CD8-positive, alpha-beta memory T cell (primary cell): ENCODE measurements at regions not wholly inside any gene's neighbourhood (a gene's known extent, or its start where the extent isn't known, plus 50 kb on each side); places are given as distances from the start of the nearest gene placed in this dataset.

Experiments
- CTCF ChIA-PET: fragments of 350-600 bp; sonication (Branson Sonifier 250); formaldehyde crosslinking; loops from one replicate; lab custom pipeline; 2021; ENCODE audit warnings: antibody characterized with exemption; lab: Charles Lee
- POLR2A ChIA-PET: fragments of 350-600 bp; sonication (Branson Sonifier 250); formaldehyde crosslinking; loops from one replicate; lab custom pipeline; 2021; ENCODE audit warnings: antibody characterized with exemption; lab: Charles Lee
- DNase-seq, 5 donors: peaks; one replicate each; pipeline versions ENCODE4 v3.0.0 to v3.0.0-alpha.2; 2020 to 2022; ENCODE audit warnings: mixed read lengths in 1 of 5
- H3K27ac ChIP-seq: one replicate; pipeline ENCODE4 v1.7.0; 2013; ENCODE audit warnings: low read depth, mild to moderate bottlenecking, low read length, moderate library complexity
- H3K27me3 ChIP-seq: 2 replicates; pipeline ENCODE4 v1.7.0; 2013; ENCODE audit warnings: low read length, mild to moderate bottlenecking; ENCODE audit not compliant: insufficient read depth, poor library complexity, severe bottlenecking
- H3K36me3 ChIP-seq: 2 replicates; pipeline ENCODE4 v1.7.0; 2013; ENCODE audit warnings: mild to moderate bottlenecking, low read length, moderate library complexity; ENCODE audit not compliant: insufficient read depth
- H3K4me1 ChIP-seq: 2 replicates; pipeline ENCODE4 v1.7.0; 2013; ENCODE audit warnings: mild to moderate bottlenecking, low read length, moderate library complexity; ENCODE audit not compliant: insufficient read depth
- H3K4me3 ChIP-seq: 2 replicates; pipeline ENCODE4 v1.7.0; 2013; ENCODE audit warnings: mild to moderate bottlenecking, low read length
- H3K9me3 ChIP-seq: 2 replicates; pipeline ENCODE4 v1.7.0; 2013; ENCODE audit warnings: mild to moderate bottlenecking, low read length
- H3K27ac Mint-ChIP-seq, 8 donors: one replicate each; pipeline ENCODE4 v1.8.0; 2020 to 2021; ENCODE audit warnings: mixed read lengths in 8 of 8, mild to moderate bottlenecking in 6 of 8, inconsistent platforms in 3 of 8, moderate library complexity in 3 of 8
- H3K27me3 Mint-ChIP-seq, 2 donors: one replicate each; pipeline ENCODE4 v1.8.0; 2020 to 2021; ENCODE audit warnings: mixed read lengths in 2 of 2, mild to moderate bottlenecking in 1 of 2, moderate library complexity in 1 of 2
- H3K36me3 Mint-ChIP-seq, 3 donors: one replicate each; pipeline ENCODE4 v1.8.0; 2020 to 2021; ENCODE audit warnings: mixed read lengths in 3 of 3, inconsistent platforms in 1 of 3, mild to moderate bottlenecking in 1 of 3
- H3K4me1 Mint-ChIP-seq, 3 donors: one replicate each; pipeline ENCODE4 v1.8.0; 2020 to 2021; ENCODE audit warnings: mixed read lengths in 3 of 3, inconsistent platforms in 1 of 3, mild to moderate bottlenecking in 1 of 3
- H3K4me3 Mint-ChIP-seq, 7 donors: one replicate each; pipeline ENCODE4 v1.8.0; 2020 to 2021; ENCODE audit warnings: mixed read lengths in 7 of 7, mild to moderate bottlenecking in 6 of 7, moderate library complexity in 4 of 7, inconsistent platforms in 2 of 7
- H3K9me3 Mint-ChIP-seq, 5 donors: one replicate each; pipeline ENCODE4 v1.8.0; 2020 to 2022; ENCODE audit warnings: mixed read lengths in 5 of 5, mild to moderate bottlenecking in 3 of 5, moderate library complexity in 2 of 5, inconsistent platforms in 1 of 5

- Mint-ChIP-seq H3K27me3 (peaks cover 5 to 25% of the 10 kb centered on the region in 2 donors), H3K9me3 (no peaks in the 10 kb centered on the region), H3K27ac (no peak overlapping the region), H3K36me3 (no peaks in the 10 kb centered on the region), H3K4me3 (no peak overlapping the region), H3K4me1 (no peaks in the 10 kb centered on the region)
- Histone ChIP-seq H3K27ac (no peak overlapping the region), H3K27me3 (no peaks in the 10 kb centered on the region), H3K4me1 (no peaks in the 10 kb centered on the region), H3K4me3 (no peak overlapping the region), H3K36me3 (no peaks in the 10 kb centered on the region), H3K9me3 (no peaks in the 10 kb centered on the region)
- CTCF ChIA-PET = no interaction called here
- DNase-seq = no peak
- POLR2A ChIA-PET = no interaction called here
These were observed 1140.9 kb downstream of the GATA3 start for GRCh38 chr10:9195385-9195784.

DNA sequence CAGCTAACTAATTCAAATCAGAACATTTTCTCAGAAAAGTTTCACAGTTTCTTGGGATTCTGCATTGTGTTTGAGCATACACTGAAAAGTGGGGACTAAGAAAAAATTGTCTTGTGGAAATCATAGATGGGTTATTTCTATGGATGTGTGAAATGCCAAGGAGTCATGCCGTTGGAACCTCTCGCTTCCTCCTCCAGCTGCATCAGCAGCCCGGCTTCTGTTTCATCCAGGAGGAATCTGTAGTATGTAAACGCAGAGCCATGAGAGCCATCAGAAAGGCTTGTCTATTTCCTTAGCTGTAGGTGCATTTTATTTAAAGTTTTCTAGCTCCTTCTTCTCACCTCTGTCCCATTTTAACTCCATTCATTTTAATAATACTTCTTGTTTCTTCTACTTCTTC lies 1144.1 kb downstream of the GATA3 start:
- Mint-ChIP-seq H3K4me3 (no peak overlapping the region), H3K36me3 (no peaks in the 10 kb centered on the region), H3K4me1 (no peaks in the 10 kb centered on the region), H3K27ac (no peak overlapping the region), H3K27me3 (peaks cover 7 to 23% of the 10 kb centered on the region in 2 donors), H3K9me3 (no peaks in the 10 kb centered on the region)
- no peak for DNase-seq
- no peaks in the 10 kb centered on the region for H3K36me3 ChIP-seq
- CTCF ChIA-PET = no interaction called here
- no peaks in the 10 kb centered on the region for H3K27me3 ChIP-seq
- POLR2A ChIA-PET = no interaction called here
- no peak overlapping the region for H3K4me3 ChIP-seq
- H3K9me3 ChIP-seq = no peaks in the 10 kb centered on the region
- no peaks in the 10 kb centered on the region for H3K4me1 ChIP-seq
- H3K27ac ChIP-seq = no peak overlapping the region

GRCh38 chr10:9205558-9205957 lies 1151.1 kb downstream of the GATA3 start:
- Histone ChIP-seq H3K4me1 (no peaks in the 10 kb centered on the region), H3K27ac (no peak overlapping the region), H3K9me3 (no peaks in the 10 kb centered on the region), H3K4me3 (no peak overlapping the region), H3K36me3 (no peaks in the 10 kb centered on the region), H3K27me3 (no peaks in the 10 kb centered on the region)
- DNase-seq = no peak
- POLR2A ChIA-PET = no interaction called here
- Mint-ChIP-seq H3K36me3 (no peaks in the 10 kb centered on the region), H3K27ac (no peak overlapping the region), H3K4me1 (peaks cover 3 to 7% (median 4%) of the 10 kb centered on the region in 3 donors), H3K4me3 (no peak overlapping the region), H3K9me3 (no peaks in the 10 kb centered on the region), H3K27me3 (peaks cover 10% of the 10 kb centered on the region in 2 donors)
- CTCF ChIA-PET = no interaction called here

- Histone ChIP-seq H3K4me3 (no peak overlapping the region), H3K9me3 (no peaks in the 10 kb centered on the region), H3K36me3 (no peaks in the 10 kb centered on the region), H3K4me1 (no peaks in the 10 kb centered on the region), H3K27ac (no peak overlapping the region), H3K27me3 (no peaks in the 10 kb centered on the region)
- Mint-ChIP-seq H3K27me3 (peaks cover 8 to 15% of the 10 kb centered on the region in 2 donors), H3K4me3 (no peak overlapping the region), H3K36me3 (no peaks in the 10 kb centered on the region), H3K9me3 (no peaks in the 10 kb centered on the region), H3K4me1 (peaks cover 3 to 7% (median 4%) of the 10 kb centered on the region in 3 donors), H3K27ac (no peak overlapping the region)
- ChIA-PET POLR2A (no interaction called here), CTCF (interaction anchor here (0.9 to 2.6 kb wide), 8 partner anchors 9 to 1684 kb away, joined by 3 to 14 read pairs (median 4); no protein-coding TSS in a partner anchor)
- DNase-seq = peak; percentile 34 to 71 (median 57)
These were observed 1154.8 kb downstream of the GATA3 start for GRCh38 chr10:9209105-9209798.

GRCh38 chr10:9211228-9211627 lies 1156.7 kb downstream of the GATA3 start:
- CTCF ChIA-PET = no interaction called here
- H3K4me3 ChIP-seq = no peak overlapping the region
- H3K27me3 Mint-ChIP-seq = peaks cover 8 to 21% of the 10 kb centered on the region in 2 donors
- H3K9me3 ChIP-seq = no peaks in the 10 kb centered on the region
- H3K36me3 Mint-ChIP-seq = no peaks in the 10 kb centered on the region
- H3K27ac Mint-ChIP-seq = no peak overlapping the region
- H3K36me3 ChIP-seq = no peaks in the 10 kb centered on the region
- H3K27ac ChIP-seq = no peak overlapping the region
- DNase-seq = no peak
- H3K27me3 ChIP-seq = no peaks in the 10 kb centered on the region
- peaks cover 3 to 7% (median 4%) of the 10 kb centered on the region in 3 donors for H3K4me1 Mint-ChIP-seq
- H3K4me3 Mint-ChIP-seq = no peak overlapping the region
- POLR2A ChIA-PET = no interaction called here
- H3K9me3 Mint-ChIP-seq = no peaks in the 10 kb centered on the region
- no peaks in the 10 kb centered on the region for H3K4me1 ChIP-seq

DNA sequence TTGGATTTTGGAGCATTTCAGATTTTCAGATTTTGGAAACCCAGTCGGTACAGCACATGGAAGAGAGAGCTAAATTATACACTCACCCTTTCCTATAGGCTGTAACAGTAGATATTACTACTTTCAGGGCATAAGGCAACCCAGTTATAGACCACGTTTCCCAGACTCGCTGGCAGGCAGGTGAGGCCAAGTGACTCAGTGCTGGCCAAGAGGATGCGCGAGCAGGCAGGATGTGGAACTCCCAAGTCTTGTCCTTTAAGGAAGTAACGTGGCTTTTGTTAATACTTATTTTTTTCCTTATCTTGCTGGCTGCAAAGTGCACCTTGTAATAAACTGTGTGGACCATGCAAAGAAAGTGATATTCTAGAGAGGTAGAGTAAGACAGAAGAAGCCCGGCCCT lies 1160.1 kb downstream of the GATA3 start:
- peaks cover 0 to 5% (median 0%) of the 10 kb centered on the region in 3 donors for H3K4me1 Mint-ChIP-seq
- H3K4me3 ChIP-seq = no peak overlapping the region

DNA sequence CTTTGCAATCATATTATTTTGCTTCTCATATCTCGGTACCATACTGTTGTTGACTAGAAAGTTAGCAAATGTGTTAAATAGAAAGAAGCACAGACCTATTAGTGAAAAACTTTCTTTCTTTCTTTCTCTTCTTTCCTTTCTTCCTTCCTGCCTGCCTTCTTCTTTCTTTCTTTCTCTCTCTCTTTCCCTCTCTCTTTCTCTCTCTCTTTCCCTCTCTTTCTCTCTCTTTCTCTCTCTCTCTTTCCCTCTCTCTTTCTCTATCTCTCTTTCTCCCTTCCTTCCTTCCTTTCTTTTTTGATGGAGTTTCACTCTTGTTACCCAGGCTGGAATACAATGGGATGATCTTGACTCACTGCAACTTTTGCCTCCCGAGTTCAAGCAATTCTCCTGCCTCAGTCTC lies 1160.6 kb downstream of the GATA3 start:
- Histone ChIP-seq H3K4me3 (no peak overlapping the region), H3K9me3 (no peaks in the 10 kb centered on the region), H3K27me3 (no peaks in the 10 kb centered on the region), H3K36me3 (no peaks in the 10 kb centered on the region), H3K4me1 (no peaks in the 10 kb centered on the region), H3K27ac (no peak overlapping the region)
- Mint-ChIP-seq H3K36me3 (no peaks in the 10 kb centered on the region), H3K4me1 (peaks cover 0 to 5% (median 0%) of the 10 kb centered on the region in 3 donors), H3K4me3 (no peak overlapping the region), H3K27me3 (peaks cover 3 to 33% of the 10 kb centered on the region in 2 donors), H3K27ac (no peak overlapping the region), H3K9me3 (no peaks in the 10 kb centered on the region)
- ChIA-PET CTCF (no interaction called here), POLR2A (no interaction called here)
- no peak for DNase-seq

More for the DNA sequence above, 1160.1 kb downstream of the GATA3 start:
- H3K36me3 Mint-ChIP-seq = no peaks in the 10 kb centered on the region
- no peak for DNase-seq
- H3K4me3 Mint-ChIP-seq = no peak overlapping the region
- no peak overlapping the region for H3K27ac Mint-ChIP-seq
- ChIA-PET CTCF (no interaction called here), POLR2A (no interaction called here)
- no peaks in the 10 kb centered on the region for H3K9me3 ChIP-seq
- H3K36me3 ChIP-seq = no peaks in the 10 kb centered on the region
- no peaks in the 10 kb centered on the region for H3K4me1 ChIP-seq
- H3K27ac ChIP-seq = no peak overlapping the region
- H3K9me3 Mint-ChIP-seq = no peaks in the 10 kb centered on the region
- peaks cover 0 to 35% of the 10 kb centered on the region in 2 donors for H3K27me3 Mint-ChIP-seq
- H3K27me3 ChIP-seq = no peaks in the 10 kb centered on the region

DNA sequence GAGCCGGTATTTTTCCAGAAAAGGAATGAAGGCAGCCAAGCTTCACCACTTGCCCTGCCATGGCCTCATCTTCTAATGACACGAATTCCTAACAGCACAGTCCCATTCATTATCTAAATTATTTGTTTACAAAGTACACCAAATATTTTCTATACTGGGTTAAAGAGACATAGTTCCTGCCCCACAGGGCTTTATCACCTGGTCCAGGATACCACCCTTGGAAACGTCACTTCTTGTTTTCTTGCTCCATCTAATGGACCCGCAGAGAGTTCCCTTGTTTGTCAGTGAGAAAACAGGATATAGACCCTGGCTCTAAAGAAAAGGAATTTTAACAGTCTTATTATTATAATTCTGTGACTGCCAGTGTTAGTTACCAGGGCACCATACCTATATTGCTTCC lies 1165.4 kb downstream of the GATA3 start:
- CTCF ChIA-PET = no interaction called here
- Histone ChIP-seq H3K27me3 (no peaks in the 10 kb centered on the region), H3K4me3 (no peak overlapping the region), H3K9me3 (no peaks in the 10 kb centered on the region), H3K4me1 (no peaks in the 10 kb centered on the region), H3K27ac (no peak overlapping the region), H3K36me3 (no peaks in the 10 kb centered on the region)
- Mint-ChIP-seq H3K27me3 (peaks cover 4 to 27% of the 10 kb centered on the region in 2 donors), H3K27ac (no peak overlapping the region), H3K9me3 (no peaks in the 10 kb centered on the region), H3K4me3 (no peak overlapping the region), H3K4me1 (peaks cover 0 to 5% (median 0%) of the 10 kb centered on the region in 3 donors), H3K36me3 (no peaks in the 10 kb centered on the region)
- no peak for DNase-seq
- POLR2A ChIA-PET = no interaction called here
